ENCODE measurements at regions not wholly inside any gene's neighbourhood (a gene's known extent, or its start where the extent isn't known, plus 50 kb on each side); places are given as distances from the start of the nearest gene placed in this dataset.

- no TSS peak for BruUV-seq (replicated peaks)
- Histone ChIP-seq H3K9me1 (ENCODE audit: insufficient read depth, low read length) (peaks cover 10% of the 10 kb centered on the region), H3K56ac (ENCODE audit: extremely low read depth, insufficient read depth, low read length) (0 out of 2 replicates have a peak overlapping the region, but pooled peaks have one; percentile 17), H3K4me2 (ENCODE audit: low read depth, low read length) (peak overlapping the region; percentile 56), H4K91ac (ENCODE audit: insufficient read depth, low read depth, low read length) (peak overlapping the region; percentile 30; the same call in 1 of the 2 replicates), H2BK5ac (ENCODE audit: low read depth, low read length, poor library complexity, severe bottlenecking) (peak overlapping the region; percentile 65), H3K4me1 (ENCODE audit: control insufficient read depth, insufficient read depth, low read length) (peaks cover 30% of the 10 kb centered on the region), H2AFZ (replicated peaks; ENCODE audit: low read length, poor library complexity) (peak overlapping the region; percentile 70), H3K4me3 (ENCODE audit: insufficient read depth, low read depth, low read length) (no peak overlapping the region), H3K9me3 (ENCODE audit: control insufficient read depth, insufficient read depth, low read length) (no peaks in the 10 kb centered on the region), H4K20me1 (ENCODE audit: insufficient read depth, low read length) (peaks cover 11% of the 10 kb centered on the region), H2BK120ac (ENCODE audit: low read depth, low read length) (peak overlapping the region; percentile 4; the same call in 1 of the 2 replicates), H3K18ac (ENCODE audit: low read depth, low read length) (peak overlapping the region; percentile 54), H3K79me1 (ENCODE audit: low read depth in 1 of 2, low read length in 2 of 2) (peaks cover 0 to 7% of the 10 kb centered on the region in 2 experiments; a peak in 1 of 4 replicates), H2BK20ac (ENCODE audit: low read depth, low read length) (peak overlapping the region; percentile 28), H3K23ac (ENCODE audit: low read depth, low read length) (0 out of 2 replicates have a peak overlapping the region, but pooled peaks have one; percentile 14), H3K14ac (replicated peaks; ENCODE audit: low read depth, low read length) (peak overlapping the region; percentile 17), H3K27ac (ENCODE audit: insufficient read depth, low read length) (peak overlapping the region; percentile 53), H3K27me3 (ENCODE audit: control insufficient read depth, insufficient read depth, low read length) (no peaks in the 10 kb centered on the region), H3K9ac (ENCODE audit: low read depth, low read length) (no peak overlapping the region), H2BK15ac (ENCODE audit: low read depth, low read length) (no peak overlapping the region; the same call in 2 of the 3 replicates), H2AK9ac (replicated peaks; ENCODE audit: low read depth, low read length, poor library complexity) (peak overlapping the region; percentile 31), H3K36me3 (ENCODE audit: control insufficient read depth, insufficient read depth, low read length) (no peaks in the 10 kb centered on the region), H4K8ac (ENCODE audit: low read depth in 2 of 2, low read length in 2 of 2) (peak overlapping the region; percentile 22 to 26; a peak in 3 of 4 replicates), H4K5ac (ENCODE audit: low read depth, low read length) (peak overlapping the region; percentile 1; the same call in 1 of the 2 replicates), H3K4ac (ENCODE audit: low read depth, low read length) (peak overlapping the region; percentile 21; the same call in 1 of the 2 replicates), H2AK5ac (ENCODE audit: low read depth, low read length) (peak overlapping the region; percentile 85)
- intact Hi-C loops (cut with micrococcal nuclease) (no loop called here), in situ Hi-C loops (cut with MboI; ENCODE audit: low sequenced_read_pairs) (no loop called here), dilution Hi-C loops (cut with HindIII; ENCODE audit: low sequenced_read_pairs, unreplicated experiment) (no loop called here)
- CTCF ChIA-PET, result interaction anchor here (0.5 kb wide), 1 partner anchor 500 kb away, joined by 6 read pairs; no protein-coding TSS in a partner anchor
- 78% methylated on average over 3 of the region's 15 CpGs; no CpG with 5 or more reads in 1 of the 2 experiments for WGBS, 2 experiments (ENCODE audit: extremely low coverage in 2 of 2, insufficient read length in 1 of 2)
- no peak for TF ChIP-seq CTCF (conservative IDR thresholded peaks at IDR 0.05; ENCODE audit: low read depth, low read length)
- peak; percentile 16; the same call in 1 of the 2 replicates for TF ChIP-seq FOS (IDR thresholded peaks at IDR 0.05; ENCODE audit: low read depth, low read length)
- TF ChIP-seq NFE2L2 (IDR thresholded peaks at IDR 0.05; ENCODE audit: low read depth, low read length), result no peak
- POLR2A ChIA-PET (ENCODE audit: unreplicated experiment), result no interaction called here
- ATAC-seq (ENCODE audit: low read depth), result peak; percentile 69
- DNase-seq, result peak; percentile 63
Measured at GRCh38 chr15:66931768-66932633, 133.4 kb upstream of the SMAD3 start.
